DOHH2 (cell line): ENCODE measurements at regions not wholly inside any gene's neighbourhood (a gene's known extent, or its start where the extent isn't known, plus 50 kb on each side); places are given as distances from the start of the nearest gene placed in this dataset.

Source experiments
- EZH2phosphoT487 ChIP-seq: fragments of 200-600 bp; sonication (generic); IDR thresholded peaks from 2 replicates; pipeline ENCODE4 v1.6.1; 2017; ENCODE audit warnings: borderline replicate concordance, mild to moderate bottlenecking, antibody characterized with exemption, low read length, moderate library complexity, mixed read lengths
- TF ChIP-seq, protein P1 (sequence below): fragments of 200-600 bp; sonication (generic); IDR thresholded peaks from one replicate; pipeline ENCODE4 v1.5.1; 2014; ENCODE audit warnings: antibody characterized with exemption, mild to moderate bottlenecking, low read depth, low read length; ENCODE audit not compliant: poor library complexity, severe bottlenecking

DNA sequence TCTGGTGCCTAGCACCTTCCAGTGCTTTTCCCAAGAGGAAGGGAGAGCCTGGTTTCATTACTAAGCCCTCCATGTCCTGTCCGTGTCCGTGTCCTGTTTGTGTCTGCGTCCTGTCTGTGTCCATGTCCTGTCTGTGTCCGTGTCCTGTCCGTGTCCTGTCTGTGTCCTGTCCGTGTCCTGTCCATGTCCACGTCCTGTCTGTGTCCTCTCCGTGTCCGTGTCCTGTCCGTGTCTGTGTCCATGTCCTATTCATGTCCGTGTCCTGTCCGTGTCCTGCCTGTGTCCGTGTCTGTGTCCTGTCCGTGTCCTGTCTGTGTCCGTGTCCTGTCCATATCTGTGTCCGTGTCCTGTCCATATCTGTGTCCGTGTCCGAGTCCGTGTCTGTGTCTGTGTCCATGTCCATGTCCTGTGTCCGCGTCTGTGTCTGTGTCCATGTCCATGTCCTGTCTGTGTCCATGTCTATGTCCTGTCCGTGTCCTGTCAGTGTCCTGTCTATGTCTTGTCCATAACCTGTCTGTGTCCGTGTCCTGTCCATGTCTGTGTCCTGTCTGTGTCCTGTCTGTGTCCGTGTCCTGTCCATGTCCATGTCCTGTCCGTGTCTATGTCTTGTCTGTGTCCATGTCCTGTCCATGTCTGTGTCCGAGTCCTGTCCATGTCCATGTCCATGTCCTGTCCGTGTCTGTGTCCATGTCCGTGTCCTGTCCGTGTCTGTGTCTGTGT, 54.4 kb upstream of the BHLHE23 start:
- TF ChIP-seq, protein P1, sequence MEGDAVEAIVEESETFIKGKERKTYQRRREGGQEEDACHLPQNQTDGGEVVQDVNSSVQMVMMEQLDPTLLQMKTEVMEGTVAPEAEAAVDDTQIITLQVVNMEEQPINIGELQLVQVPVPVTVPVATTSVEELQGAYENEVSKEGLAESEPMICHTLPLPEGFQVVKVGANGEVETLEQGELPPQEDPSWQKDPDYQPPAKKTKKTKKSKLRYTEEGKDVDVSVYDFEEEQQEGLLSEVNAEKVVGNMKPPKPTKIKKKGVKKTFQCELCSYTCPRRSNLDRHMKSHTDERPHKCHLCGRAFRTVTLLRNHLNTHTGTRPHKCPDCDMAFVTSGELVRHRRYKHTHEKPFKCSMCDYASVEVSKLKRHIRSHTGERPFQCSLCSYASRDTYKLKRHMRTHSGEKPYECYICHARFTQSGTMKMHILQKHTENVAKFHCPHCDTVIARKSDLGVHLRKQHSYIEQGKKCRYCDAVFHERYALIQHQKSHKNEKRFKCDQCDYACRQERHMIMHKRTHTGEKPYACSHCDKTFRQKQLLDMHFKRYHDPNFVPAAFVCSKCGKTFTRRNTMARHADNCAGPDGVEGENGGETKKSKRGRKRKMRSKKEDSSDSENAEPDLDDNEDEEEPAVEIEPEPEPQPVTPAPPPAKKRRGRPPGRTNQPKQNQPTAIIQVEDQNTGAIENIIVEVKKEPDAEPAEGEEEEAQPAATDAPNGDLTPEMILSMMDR = no peak
- no peak for TF ChIP-seq EZH2phosphoT487
